ENCODE measurements at regions not wholly inside any gene's neighbourhood (a gene's known extent, or its start where the extent isn't known, plus 50 kb on each side); places are given as distances from the start of the nearest gene placed in this dataset.

- TF ChIP-seq ZNF784 (CRISPR knock-in tag; IDR thresholded peaks at IDR 0.05; ENCODE audit: borderline replicate concordance) (no peak), MEIS2 (CRISPR knock-in tag; IDR thresholded peaks at IDR 0.05) (no peak; the same call in none of the 2 replicates), SMAD9 (CRISPR knock-in tag; IDR thresholded peaks at IDR 0.05) (no peak), EHMT2 (IDR thresholded peaks at IDR 0.05; ENCODE audit: borderline replicate concordance, low read depth, low read length) (no peak), ZNF720 (CRISPR knock-in tag; IDR thresholded peaks at IDR 0.05) (no peak), CENPT (CRISPR knock-in tag; IDR thresholded peaks at IDR 0.05; ENCODE audit: low read depth) (no peak), ZNF503 (CRISPR knock-in tag; IDR thresholded peaks at IDR 0.05) (no peak), PLRG1 (conservative IDR thresholded peaks at IDR 0.05) (no peak), RBM22 (optimal IDR thresholded peaks at IDR 0.05; ENCODE audit: low read length) (no peak), SMARCC2 (IDR thresholded peaks at IDR 0.05) (no peak), KLF6 (CRISPR knock-in tag; IDR thresholded peaks at IDR 0.05) (no peak), BHLHE40 (IDR thresholded peaks at IDR 0.05; ENCODE audit: low read length) (no peak), ZNF549 (CRISPR knock-in tag; IDR thresholded peaks at IDR 0.05) (no peak), PLSCR1 (CRISPR knock-in tag; IDR thresholded peaks at IDR 0.05; ENCODE audit: borderline replicate concordance) (no peak), ZNF747 (CRISPR knock-in tag; IDR thresholded peaks at IDR 0.05; ENCODE audit: borderline replicate concordance) (no peak), ZNF562 (CRISPR knock-in tag; IDR thresholded peaks at IDR 0.05; ENCODE audit: borderline replicate concordance) (no peak), ZNF468 (CRISPR knock-in tag; IDR thresholded peaks at IDR 0.05) (no peak), SIN3B (IDR thresholded peaks at IDR 0.05; ENCODE audit: low read length) (no peak), NFAT5 (CRISPR knock-in tag; IDR thresholded peaks at IDR 0.05) (no peak; the same call in none of the 2 replicates), SOX5 (CRISPR knock-in tag; IDR thresholded peaks at IDR 0.05; ENCODE audit: borderline replicate concordance) (no peak), FLYWCH1 (CRISPR knock-in tag; IDR thresholded peaks at IDR 0.05) (no peak), HNRNPUL1 (IDR thresholded peaks at IDR 0.05; ENCODE audit: low read depth, low read length) (no peak)
Measured at GRCh38 chr16:85449191-85449884, 163.8 kb upstream of the GSE1 start (continued).
